KMS-11 (cell line): ENCODE measurements at regions not wholly inside any gene's neighbourhood (a gene's known extent, or its start where the extent isn't known, plus 50 kb on each side); places are given as distances from the start of the nearest gene placed in this dataset.

Source experiments
- H2AFZ ChIP-seq: fragments of 200-600 bp; sonication (generic); 2 replicates; pipeline ENCODE4 v1.6.1; 2016; ENCODE audit warnings: antibody characterized with exemption, mixed run types, low read depth
- H3K27ac ChIP-seq: fragments of 200-600 bp; sonication (generic); 2 replicates; pipeline ENCODE4 v1.6.1; 2016; ENCODE audit warnings: mild to moderate bottlenecking, mixed run types
- H3K27me3 ChIP-seq: fragments of 200-600 bp; sonication (generic); 2 replicates; pipeline ENCODE4 v1.6.1; 2017; ENCODE audit warnings: mild to moderate bottlenecking, low read depth, mixed run types, moderate library complexity; ENCODE audit not compliant: insufficient read depth
- H3K36me3 ChIP-seq: fragments of 200-600 bp; sonication (generic); 2 replicates; pipeline ENCODE4 v1.6.1; 2017; ENCODE audit warnings: mild to moderate bottlenecking, mixed run types; ENCODE audit not compliant: insufficient read depth
- H3K4me1 ChIP-seq: fragments of 200-600 bp; sonication (generic); 2 replicates; pipeline ENCODE4 v1.6.1; 2016; ENCODE audit warnings: mild to moderate bottlenecking, low read depth, mixed run types; ENCODE audit not compliant: poor library complexity, severe bottlenecking
- H3K4me2 ChIP-seq: fragments of 200-600 bp; sonication (generic); 2 replicates; pipeline ENCODE4 v1.7.0; 2016; ENCODE audit warnings: mild to moderate bottlenecking, mixed run types
- H3K4me3 ChIP-seq: fragments of 200-600 bp; sonication (generic); IDR thresholded peaks from 2 replicates; pipeline ENCODE4 v1.6.1; 2017; ENCODE audit warnings: low read depth, low read length, mixed read lengths; ENCODE audit not compliant: insufficient read depth
- H3K79me2 ChIP-seq: fragments of 200-600 bp; sonication (generic); 2 replicates; pipeline ENCODE4 v1.6.1; 2016; ENCODE audit warnings: low read depth, mixed run types; ENCODE audit not compliant: insufficient read depth
- H3K9ac ChIP-seq: fragments of 200-600 bp; sonication (generic); 2 replicates; pipeline ENCODE4 v1.6.1; 2016; ENCODE audit warnings: mild to moderate bottlenecking, mixed run types
- H4K20me1 ChIP-seq: fragments of 200-600 bp; sonication (generic); 2 replicates; pipeline ENCODE4 v1.6.1; 2016; ENCODE audit warnings: mild to moderate bottlenecking, mixed run types; ENCODE audit not compliant: insufficient read depth
- CTCF ChIP-seq: fragments of 200-600 bp; sonication (generic); conservative IDR thresholded peaks from 2 replicates; pipeline ENCODE4 v1.6.1; 2017; ENCODE audit warnings: low read depth, mild to moderate bottlenecking, antibody characterized with exemption, low read length, moderate library complexity, mixed read lengths

GRCh38 chr5:156254196-156254595, 72.8 kb upstream of the SGCD start:
- Histone ChIP-seq H3K4me3 (no peak overlapping the region), H3K36me3 (no peaks in the 10 kb centered on the region)

GRCh38 chr5:156256642-156257041, 70.3 kb upstream of the SGCD start:
- Histone ChIP-seq H3K79me2 (no peaks in the 10 kb centered on the region), H4K20me1 (no peaks in the 10 kb centered on the region), H3K36me3 (no peaks in the 10 kb centered on the region), H3K4me2 (no peak overlapping the region), H3K4me3 (no peak overlapping the region), H3K27me3 (no peaks in the 10 kb centered on the region), H2AFZ (no peak overlapping the region), H3K9ac (no peak overlapping the region), H3K4me1 (no peaks in the 10 kb centered on the region), H3K27ac (no peak overlapping the region)
- TF ChIP-seq CTCF, result no peak

More at GRCh38 chr5:156254196-156254595, 72.8 kb upstream of the SGCD start:
- no peak for TF ChIP-seq CTCF
- Histone ChIP-seq H3K27ac (no peak overlapping the region), H3K27me3 (no peaks in the 10 kb centered on the region), H3K79me2 (no peaks in the 10 kb centered on the region), H3K9ac (no peak overlapping the region), H3K4me1 (no peaks in the 10 kb centered on the region), H3K4me2 (no peak overlapping the region), H4K20me1 (no peaks in the 10 kb centered on the region), H2AFZ (no peak overlapping the region)

GRCh38 chr5:156258934-156259333, 68.0 kb upstream of the SGCD start:
- Histone ChIP-seq H2AFZ (no peak overlapping the region), H3K4me2 (no peak overlapping the region), H3K9ac (no peak overlapping the region), H3K4me1 (no peaks in the 10 kb centered on the region), H4K20me1 (no peaks in the 10 kb centered on the region), H3K79me2 (no peaks in the 10 kb centered on the region), H3K4me3 (no peak overlapping the region), H3K27ac (no peak overlapping the region), H3K36me3 (no peaks in the 10 kb centered on the region), H3K27me3 (no peaks in the 10 kb centered on the region)
- no peak for TF ChIP-seq CTCF

DNA sequence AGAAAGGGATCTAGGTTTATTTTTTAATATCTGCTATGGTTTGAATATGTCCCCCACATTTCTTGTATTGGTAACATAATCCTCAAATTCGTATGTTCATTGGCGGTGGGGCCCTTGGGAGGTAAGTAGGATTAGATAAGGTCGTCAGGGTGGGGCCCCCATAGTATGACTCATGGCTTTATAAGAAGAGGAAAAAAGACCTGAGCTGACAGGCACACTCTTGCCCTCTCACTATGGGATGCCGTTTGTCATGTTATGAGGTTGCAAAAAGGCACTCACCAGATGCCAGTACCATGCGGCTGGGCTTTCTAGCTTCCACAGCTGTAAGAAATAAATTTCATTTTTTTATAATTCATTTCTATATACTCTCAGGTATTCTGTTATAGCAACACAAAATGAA, 67.3 kb upstream of the SGCD start:
- no peak overlapping the region for H3K27ac ChIP-seq
- H4K20me1 ChIP-seq, result no peaks in the 10 kb centered on the region
- no peaks in the 10 kb centered on the region for H3K27me3 ChIP-seq
- H3K79me2 ChIP-seq, result no peaks in the 10 kb centered on the region
- no peak for TF ChIP-seq CTCF
- H3K4me1 ChIP-seq, result no peaks in the 10 kb centered on the region
- H3K4me2 ChIP-seq, result no peak overlapping the region
- H3K9ac ChIP-seq, result no peak overlapping the region
- no peak overlapping the region for H3K4me3 ChIP-seq
- no peaks in the 10 kb centered on the region for H3K36me3 ChIP-seq
- no peak overlapping the region for H2AFZ ChIP-seq
